Endothelial cell of umbilical vein (primary cell): ENCODE measurements at regions not wholly inside any gene's neighbourhood (a gene's known extent, or its start where the extent isn't known, plus 50 kb on each side); places are given as distances from the start of the nearest gene placed in this dataset.

Experiments
- CTCF ChIP-seq, 2 donors: IDR thresholded peaks; 1 replicate in 1 of 2; 2 replicates in 1 of 2; pipeline ENCODE4 v1.5.1; 2011; ENCODE audit warnings: low read length in 2 of 2, mild to moderate bottlenecking in 2 of 2, moderate library complexity in 2 of 2, control low read depth in 1 of 2, inconsistent platforms in 1 of 2, low read depth in 1 of 2; ENCODE audit not compliant: insufficient read depth in 1 of 2; ENCODE audit errors: extremely low read depth in 1 of 2
- EZH2 ChIP-seq: IDR thresholded peaks from 2 replicates; pipeline ENCODE4 v1.6.1; 2012; ENCODE audit warnings: borderline replicate concordance, low read depth, mild to moderate bottlenecking, moderate library complexity, low read length, inconsistent platforms; ENCODE audit not compliant: severe bottlenecking
- MAX ChIP-seq: IDR thresholded peaks from 2 replicates; pipeline ENCODE4 v1.6.1; 2011; ENCODE audit not compliant: insufficient read depth, insufficient read length
- POLR2A ChIP-seq: IDR thresholded peaks from 2 replicates; pipeline ENCODE4 v1.6.1; 2012; ENCODE audit warnings: low read depth, mild to moderate bottlenecking, control low read depth, low read length

DNA sequence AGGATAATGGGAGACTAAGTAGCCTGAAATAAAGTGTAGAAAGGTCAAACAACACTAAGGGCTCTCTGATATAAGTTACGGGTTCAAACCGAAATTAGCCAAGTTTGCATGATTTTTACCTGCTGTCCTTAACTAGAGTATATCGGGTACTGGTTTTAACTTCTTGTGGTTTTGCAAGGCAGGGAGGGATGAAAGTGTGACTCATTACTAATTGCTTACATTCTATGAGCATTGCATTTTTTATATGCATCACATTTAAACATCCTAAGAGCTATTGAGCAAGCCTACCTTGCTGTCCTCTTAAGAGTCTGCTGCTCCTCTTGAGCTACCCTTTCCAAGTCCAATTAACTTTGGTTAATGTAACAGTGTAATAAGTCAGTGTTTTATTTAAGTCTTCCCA, 415.4 kb downstream of the SLITRK5 start:
- TF ChIP-seq CTCF (IDR thresholded peaks at IDR 0.05; ENCODE audit: extremely low read depth in 1 of 2, insufficient read depth in 1 of 2, low read depth in 1 of 2, low read length in 2 of 2) (no peak), MAX (no peak), POLR2A (no peak), EZH2 (no peak)
